ENCODE measurements at regions not wholly inside any gene's neighbourhood (a gene's known extent, or its start where the extent isn't known, plus 50 kb on each side); places are given as distances from the start of the nearest gene placed in this dataset.
A peak's percentile ranks its signal among the peaks of the same experiment; 100 is the strongest.

- no peaks in the 10 kb centered on the region for H3K9me3 Mint-ChIP-seq
- no peak for TF ChIP-seq CTCF (conservative IDR thresholded peaks at IDR 0.05)
- H3K4me3 Mint-ChIP-seq = no peak overlapping the region
- H3K27me3 Mint-ChIP-seq (ENCODE audit: low read depth) = no peaks in the 10 kb centered on the region
- H3K27ac Mint-ChIP-seq (ENCODE audit: unreplicated experiment) = peak overlapping the region; percentile 13
- H3K4me1 Mint-ChIP-seq = peaks cover 8% of the 10 kb centered on the region
- no peak for DNase-seq (ENCODE audit: low read depth, low spot score)
- H3K36me3 Mint-ChIP-seq (ENCODE audit: low read depth) = no peaks in the 10 kb centered on the region
These were observed 142.2 kb upstream of the ARID1B start for GRCh38 chr6:156634951-156635371.

- Mint-ChIP-seq H3K4me3 (no peak overlapping the region), H3K27ac (ENCODE audit: unreplicated experiment) (no peak overlapping the region), H3K27me3 (ENCODE audit: low read depth) (no peaks in the 10 kb centered on the region), H3K4me1 (peaks cover 8% of the 10 kb centered on the region), H3K9me3 (no peaks in the 10 kb centered on the region), H3K36me3 (ENCODE audit: low read depth) (no peaks in the 10 kb centered on the region)
- DNase-seq (ENCODE audit: low read depth, low spot score) = no peak
- no peak for TF ChIP-seq CTCF (conservative IDR thresholded peaks at IDR 0.05)
These were observed 143.1 kb upstream of the ARID1B start for GRCh38 chr6:156634048-156634447.

- no peaks in the 10 kb centered on the region for H3K36me3 Mint-ChIP-seq (ENCODE audit: low read depth)
- no peak overlapping the region for H3K27ac Mint-ChIP-seq (ENCODE audit: unreplicated experiment)
- DNase-seq (ENCODE audit: low read depth, low spot score) = no peak
- peaks cover 8% of the 10 kb centered on the region for H3K4me1 Mint-ChIP-seq
- H3K9me3 Mint-ChIP-seq = no peaks in the 10 kb centered on the region
- no peak overlapping the region for H3K4me3 Mint-ChIP-seq
- H3K27me3 Mint-ChIP-seq (ENCODE audit: low read depth) = no peaks in the 10 kb centered on the region
- no peak for TF ChIP-seq CTCF (conservative IDR thresholded peaks at IDR 0.05)
These were observed 143.9 kb upstream of the ARID1B start for GRCh38 chr6:156633291-156633690.

GRCh38 chr6:156630613-156631302, 146.4 kb upstream of the ARID1B start:
- Mint-ChIP-seq H3K4me1 (peaks cover 8% of the 10 kb centered on the region), H3K4me3 (no peak overlapping the region), H3K9me3 (no peaks in the 10 kb centered on the region), H3K27me3 (ENCODE audit: low read depth) (no peaks in the 10 kb centered on the region), H3K27ac (ENCODE audit: unreplicated experiment) (no peak overlapping the region), H3K36me3 (ENCODE audit: low read depth) (no peaks in the 10 kb centered on the region)
- TF ChIP-seq CTCF (conservative IDR thresholded peaks at IDR 0.05) = no peak
- no peak for DNase-seq (ENCODE audit: low read depth, low spot score)

GRCh38 chr6:156628805-156629204, 148.4 kb upstream of the ARID1B start:
- Mint-ChIP-seq H3K36me3 (ENCODE audit: low read depth) (no peaks in the 10 kb centered on the region), H3K27me3 (ENCODE audit: low read depth) (no peaks in the 10 kb centered on the region), H3K27ac (ENCODE audit: unreplicated experiment) (no peak overlapping the region), H3K4me1 (no peaks in the 10 kb centered on the region), H3K9me3 (no peaks in the 10 kb centered on the region), H3K4me3 (no peak overlapping the region)
- DNase-seq (ENCODE audit: low read depth, low spot score) = no peak
- TF ChIP-seq CTCF (conservative IDR thresholded peaks at IDR 0.05) = no peak
